ENCODE measurements at regions not wholly inside any gene's neighbourhood (a gene's known extent, or its start where the extent isn't known, plus 50 kb on each side); places are given as distances from the start of the nearest gene placed in this dataset.

DNA sequence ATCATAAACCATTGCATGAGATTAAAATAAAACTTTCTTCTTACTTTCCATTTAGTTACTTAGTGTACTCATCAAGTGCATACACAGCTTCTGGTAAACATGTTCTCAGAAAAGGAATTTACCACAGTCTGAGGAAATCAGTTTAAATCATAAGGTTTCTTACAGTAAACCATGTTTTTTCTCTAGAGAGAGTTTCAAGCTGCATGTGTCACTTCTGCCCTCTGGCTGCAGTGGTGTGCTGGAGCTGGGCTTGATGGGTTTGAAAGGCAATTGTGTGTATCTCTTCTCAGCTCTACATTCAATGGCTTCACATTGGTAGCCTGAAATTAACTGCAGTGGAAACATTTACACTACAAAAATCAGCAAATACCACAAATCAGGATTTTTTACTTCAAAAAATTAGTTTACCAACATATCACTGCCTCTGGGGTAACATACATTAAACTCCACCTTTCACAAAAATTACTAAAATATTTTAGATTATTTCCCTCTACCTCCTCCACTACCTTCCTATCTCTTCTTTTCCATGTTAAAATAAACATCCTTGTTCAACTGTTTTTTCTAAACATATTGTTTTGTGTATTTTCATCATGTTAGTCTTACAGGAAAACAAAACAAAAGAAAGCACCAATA is 414.3 kb downstream of the ANXA1 start:
- DNase-seq = peak; percentile 7

DNA sequence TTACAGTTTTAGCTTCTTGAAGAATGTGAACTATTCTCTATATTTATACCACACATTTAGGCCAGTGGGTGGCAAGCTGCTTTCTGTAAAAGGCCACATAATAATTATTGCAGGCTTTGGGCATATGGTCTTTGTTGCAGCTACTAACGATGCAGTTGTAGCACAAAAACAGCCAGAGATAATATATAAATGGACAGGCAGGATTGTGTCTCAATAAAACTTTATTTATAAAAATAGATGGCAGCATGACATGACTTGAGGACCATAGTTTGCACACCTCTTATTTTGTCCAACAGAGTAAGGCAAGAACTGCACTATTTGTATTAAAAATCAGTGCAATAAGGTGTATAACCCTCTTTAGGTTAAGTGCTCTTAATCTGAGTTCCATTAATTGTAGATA is 415.0 kb downstream of the ANXA1 start:
- DNase-seq = no peak

DNA sequence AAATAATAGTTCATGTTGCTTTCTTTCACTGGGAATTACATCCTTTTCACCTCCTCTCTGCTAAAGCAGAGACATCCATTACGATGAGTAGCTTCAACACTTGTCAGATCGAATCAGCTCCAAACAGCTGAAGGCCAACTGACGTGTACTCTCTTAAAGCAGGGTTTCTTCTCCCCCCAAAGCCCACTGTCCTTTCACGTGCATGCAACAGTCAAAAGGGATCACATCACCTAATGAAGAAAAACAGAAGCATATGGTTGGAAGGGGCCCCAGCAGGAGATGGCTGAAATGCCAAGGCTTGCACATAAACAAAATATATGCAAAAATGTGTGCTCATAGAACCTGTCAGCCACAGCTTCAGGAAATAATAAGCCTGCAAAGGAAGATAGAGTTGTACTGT is 421.6 kb downstream of the ANXA1 start:
- DNase-seq = no peak

DNA sequence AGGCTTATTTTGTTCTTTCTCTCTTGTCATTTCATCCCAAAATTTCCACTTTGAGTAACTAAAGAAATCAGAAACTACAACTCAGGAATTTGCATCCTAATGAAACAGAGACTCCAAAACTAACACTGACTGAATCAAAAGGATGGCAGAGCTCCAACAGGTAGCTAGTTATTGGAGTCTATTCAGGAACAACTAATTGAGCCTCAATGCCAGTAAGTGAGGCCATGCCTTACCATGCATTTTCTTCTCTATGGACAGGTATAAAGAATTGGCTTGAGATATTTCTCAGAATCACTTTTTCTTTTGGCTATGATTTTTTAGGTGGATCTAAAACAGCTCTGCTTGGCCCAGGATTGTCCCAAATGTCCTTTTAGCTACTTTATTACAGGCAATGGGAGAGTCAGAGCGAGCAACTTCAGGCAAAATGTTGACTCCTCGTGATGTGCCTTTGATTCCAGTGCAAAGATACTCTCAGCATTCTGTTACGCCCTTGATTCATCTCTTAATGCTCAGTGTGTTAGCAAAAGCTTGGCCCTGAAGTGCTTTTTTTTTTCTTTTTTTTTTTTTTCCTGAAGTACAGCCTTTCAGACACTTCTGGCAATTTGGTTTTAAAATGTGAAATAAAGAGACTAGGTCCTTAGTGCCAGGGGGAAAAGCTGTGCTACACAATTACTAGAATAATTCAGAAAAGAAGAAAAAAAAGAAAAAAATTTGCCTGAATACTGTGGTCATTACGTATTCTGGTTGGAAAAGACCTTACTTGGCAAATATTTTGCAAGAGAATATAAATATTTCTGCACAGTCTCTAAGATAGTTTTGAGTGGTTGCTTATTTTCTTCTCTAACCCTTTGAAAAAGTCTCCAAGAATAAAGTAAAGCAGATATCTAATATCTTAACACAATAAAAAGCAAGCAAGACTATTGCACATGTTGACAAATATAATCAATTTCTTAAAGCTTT is 423.7 kb downstream of the ANXA1 start:
- no peak for DNase-seq

DNA sequence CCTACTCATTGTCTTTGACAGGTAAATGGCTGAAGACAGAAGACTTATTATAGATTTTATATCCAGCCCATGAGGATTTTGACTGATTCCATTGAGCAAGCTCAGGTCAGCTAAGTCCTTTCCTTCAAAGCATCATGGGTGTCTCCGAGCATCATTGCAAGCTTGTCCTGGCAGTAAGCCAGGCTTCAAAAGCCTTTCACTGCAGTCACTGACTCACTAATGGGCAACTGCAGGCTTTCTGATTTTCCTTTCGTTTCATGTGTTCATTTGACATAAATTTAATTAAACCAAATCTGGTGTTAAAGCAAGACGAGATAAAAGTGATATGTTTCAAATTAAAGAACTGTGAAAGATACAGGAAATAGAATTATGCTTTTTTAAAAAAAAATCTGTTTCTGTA is 426.2 kb downstream of the ANXA1 start:
- DNase-seq = peak; percentile 24

DNA sequence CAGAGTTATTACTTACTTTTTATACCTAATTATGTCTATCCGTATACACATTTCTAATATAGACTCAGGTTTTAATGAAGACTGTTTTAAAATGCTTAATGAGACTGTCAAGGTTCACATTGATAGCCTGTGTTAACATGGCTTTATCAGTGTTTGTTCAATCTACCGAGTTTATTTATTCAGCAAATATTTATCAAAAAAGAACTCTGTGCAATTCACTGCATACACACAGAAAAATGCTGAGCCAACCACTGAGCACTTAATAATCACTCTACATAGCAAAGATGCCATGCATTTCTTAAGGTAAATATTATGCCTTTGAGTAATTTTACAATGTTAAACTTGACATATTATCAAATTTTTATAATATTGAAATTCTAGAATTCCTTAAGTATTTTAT is 428.2 kb downstream of the ANXA1 start:
- no peak for DNase-seq

DNA sequence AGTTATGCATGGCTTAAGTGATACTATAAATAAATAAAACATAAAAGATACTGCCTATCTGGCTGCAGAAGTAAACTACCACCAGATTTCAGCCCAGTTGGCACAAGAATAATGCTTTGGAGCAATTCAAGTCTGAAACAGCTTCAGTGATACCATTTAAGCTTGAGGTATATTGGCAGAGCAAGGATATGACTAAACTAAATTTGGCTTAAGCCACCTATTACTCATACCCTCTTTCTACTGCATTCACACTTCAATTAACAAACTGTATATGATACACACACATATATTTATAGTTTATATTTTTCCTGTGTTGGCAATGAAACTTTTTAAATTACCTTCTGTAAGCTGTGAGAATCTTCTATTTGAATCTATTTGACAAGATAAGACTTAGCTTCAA is 431.9 kb downstream of the ANXA1 start:
- no peak for DNase-seq

DNA sequence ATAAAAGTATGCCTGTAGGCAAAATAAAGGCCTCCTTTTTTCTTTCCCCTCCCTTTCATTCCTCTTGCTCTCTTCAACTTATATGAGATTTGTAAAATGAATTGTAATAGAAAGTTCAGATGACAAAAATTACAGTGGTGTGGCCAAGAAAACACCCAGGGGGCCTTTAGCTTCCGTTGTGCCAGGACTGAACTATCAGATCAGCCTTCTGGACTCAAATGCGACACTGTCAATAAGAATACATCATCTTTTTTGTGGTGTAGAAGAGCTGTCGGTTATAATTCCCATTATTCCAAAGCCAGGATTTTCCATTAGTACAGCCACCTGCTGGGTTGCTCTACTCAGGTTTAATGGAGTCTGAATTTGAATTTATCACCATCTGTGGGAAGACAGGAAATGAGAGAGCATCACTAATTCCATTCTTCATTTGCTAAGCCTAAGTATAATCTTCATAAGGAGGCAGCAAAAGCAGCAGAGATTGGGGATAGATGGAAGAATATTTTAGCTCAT is 443.4 kb downstream of the ANXA1 start:
- no peak for DNase-seq

DNA sequence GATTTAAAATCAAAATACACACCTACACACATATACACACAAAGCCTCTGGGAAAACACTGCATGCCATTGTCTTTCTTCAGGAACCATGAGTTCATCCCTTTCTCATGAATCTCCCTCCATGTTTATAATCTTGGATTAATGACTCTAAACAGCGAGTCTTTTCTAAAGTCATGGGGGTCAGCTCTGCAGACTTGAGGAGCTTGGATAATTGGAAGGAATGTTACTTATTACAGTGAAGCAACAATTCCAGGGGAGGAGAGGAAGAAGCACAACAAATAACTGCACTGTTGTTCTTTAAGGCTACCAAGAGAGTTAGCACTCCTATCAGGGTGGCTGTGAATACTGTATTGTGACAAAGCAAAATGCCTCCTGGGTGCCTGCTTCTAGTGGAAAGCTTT is 444.7 kb downstream of the ANXA1 start:
- no peak for DNase-seq

DNA sequence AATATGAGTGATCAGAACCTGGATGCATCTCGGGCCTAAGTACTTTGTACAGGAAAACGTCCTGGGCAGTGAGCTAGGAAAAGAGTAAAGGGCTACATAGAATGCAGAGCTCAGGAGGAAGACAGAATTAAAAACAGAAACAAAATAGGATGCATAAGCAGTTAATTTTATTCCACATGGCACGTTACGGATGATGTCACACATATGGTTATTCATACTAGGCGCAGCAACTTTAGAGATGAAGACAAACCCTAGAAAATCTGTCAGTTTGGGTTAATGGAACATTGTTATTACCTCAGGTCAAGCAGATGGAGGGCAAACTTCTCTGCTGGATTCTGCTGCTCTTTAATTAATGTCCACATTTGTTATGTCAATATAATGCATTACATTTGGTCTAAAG is 445.4 kb downstream of the ANXA1 start:
- no peak for DNase-seq

DNA sequence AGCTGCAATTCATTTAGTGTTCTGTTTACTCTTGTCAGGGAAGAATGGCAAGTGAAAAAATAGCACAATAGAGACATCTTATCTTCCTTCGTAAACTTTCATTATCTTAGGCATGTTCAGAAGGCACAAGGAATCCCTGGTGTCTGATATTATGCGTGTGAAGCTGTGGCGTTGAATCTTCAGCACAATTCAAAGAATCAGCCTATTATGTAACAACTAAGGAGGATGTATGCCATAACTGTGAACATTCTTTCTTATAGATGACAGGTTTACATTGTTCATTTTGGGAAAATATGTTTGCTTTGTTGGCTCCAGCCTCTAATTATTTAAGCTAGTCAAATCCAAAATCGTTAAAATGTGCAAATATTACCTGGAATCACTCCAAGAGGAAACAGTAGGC is 446.1 kb downstream of the ANXA1 start:
- DNase-seq = no peak

DNA sequence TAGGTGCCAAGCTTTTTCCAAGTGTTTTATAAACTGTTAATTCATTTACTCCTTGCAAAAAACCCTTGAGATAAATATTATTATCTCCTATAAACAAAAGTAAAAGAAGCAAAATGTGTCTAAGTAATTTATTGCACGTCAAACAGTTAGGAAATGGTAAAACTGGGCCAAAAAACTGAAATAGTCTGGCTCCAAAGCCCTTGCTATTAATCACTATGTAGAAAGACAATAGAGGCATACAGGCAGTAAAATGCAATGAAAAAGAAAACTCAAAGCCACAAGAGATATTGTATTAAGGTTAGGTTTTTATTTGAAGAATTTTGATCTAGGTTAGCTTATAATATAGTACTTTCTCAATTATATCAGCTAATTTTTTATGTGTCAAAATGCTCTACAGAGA is 457.7 kb downstream of the ANXA1 start:
- no peak for DNase-seq

DNA sequence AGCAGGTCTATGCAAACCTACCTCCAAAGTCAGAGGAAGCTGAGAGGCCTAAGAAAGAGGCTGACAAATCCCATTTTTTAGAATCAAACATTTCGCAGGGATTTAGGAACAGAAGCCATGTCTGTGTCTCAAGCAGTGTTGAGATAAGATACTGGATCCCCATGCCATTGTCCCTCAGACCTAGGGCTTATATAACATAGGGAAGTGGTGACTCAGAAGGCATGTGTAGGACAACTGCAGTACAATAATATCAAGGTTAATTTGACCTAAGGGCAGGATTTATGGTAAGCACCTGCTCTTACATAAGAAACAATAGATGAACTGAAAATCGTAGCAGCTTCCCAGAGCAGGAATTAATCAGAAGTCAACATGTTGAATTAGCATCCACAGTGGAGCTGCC is 459.4 kb downstream of the ANXA1 start:
- no peak for DNase-seq

DNA sequence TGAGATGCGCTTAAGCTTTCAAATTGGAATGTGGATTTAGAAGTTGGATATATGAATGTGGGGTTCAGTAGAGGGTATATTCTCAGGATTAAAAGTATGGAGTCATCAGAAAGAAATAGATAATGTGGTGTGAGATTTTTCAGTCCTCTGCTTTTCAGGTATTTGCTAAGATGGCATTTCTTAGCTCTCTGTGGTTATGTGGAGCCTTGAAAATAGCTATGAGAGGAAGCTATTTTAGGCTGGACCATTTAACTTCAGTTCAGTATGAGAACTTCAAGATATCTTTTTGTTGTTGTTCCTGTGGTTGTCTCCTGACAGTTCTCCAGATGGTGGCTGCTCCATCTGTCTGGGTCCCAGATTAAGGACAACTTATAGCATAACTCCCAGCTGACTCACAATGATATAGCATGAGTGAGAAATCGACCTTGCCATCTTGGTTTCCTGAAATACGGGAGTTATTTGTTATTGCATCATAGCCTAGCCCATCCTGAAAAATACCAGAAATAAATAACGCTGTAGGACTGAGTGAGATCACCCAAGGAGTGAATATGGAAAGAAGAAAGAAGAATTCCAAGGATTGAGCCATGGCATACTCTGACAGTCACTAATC is 461.5 kb downstream of the ANXA1 start:
- peak; percentile 31 for DNase-seq

DNA sequence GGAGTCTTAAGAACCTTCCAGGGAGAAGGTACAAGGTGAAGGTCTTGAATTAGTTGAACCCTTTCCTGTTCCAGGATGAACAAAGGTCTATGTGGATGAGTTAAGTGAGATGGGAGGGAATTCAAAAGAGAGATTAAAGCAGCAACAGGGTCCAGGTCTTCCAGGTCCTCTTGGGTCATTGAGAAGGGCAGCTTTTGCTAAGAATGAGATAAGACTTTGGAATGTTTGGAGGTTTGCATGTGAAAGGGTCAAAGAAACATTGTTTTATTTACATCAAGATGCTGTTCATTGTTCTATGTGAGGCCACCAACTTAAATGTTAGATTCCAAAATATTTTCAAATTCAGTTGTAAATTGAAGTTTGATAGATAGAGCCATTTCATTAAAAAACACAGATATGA is 463.9 kb downstream of the ANXA1 start:
- DNase-seq = no peak

DNA sequence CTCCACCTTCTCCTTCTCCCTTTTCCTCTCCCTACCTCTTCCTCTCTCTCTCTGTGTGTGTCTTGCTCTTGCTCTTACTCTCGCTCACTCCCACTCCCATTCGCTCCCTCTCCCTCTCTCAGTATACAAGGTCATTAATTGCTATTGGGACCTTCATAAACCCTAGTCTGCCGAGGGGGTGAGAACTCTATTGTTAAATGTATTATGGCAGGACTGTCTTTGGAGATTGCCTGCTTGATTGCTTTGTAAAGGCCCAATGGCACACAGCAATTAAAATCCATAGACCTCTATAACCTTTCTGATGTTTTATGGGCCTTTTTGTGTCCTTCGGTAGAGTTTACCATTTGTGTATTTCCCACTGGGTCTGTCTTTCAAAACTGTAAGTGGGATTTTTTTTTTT is 465.9 kb downstream of the ANXA1 start:
- no peak for DNase-seq

DNA sequence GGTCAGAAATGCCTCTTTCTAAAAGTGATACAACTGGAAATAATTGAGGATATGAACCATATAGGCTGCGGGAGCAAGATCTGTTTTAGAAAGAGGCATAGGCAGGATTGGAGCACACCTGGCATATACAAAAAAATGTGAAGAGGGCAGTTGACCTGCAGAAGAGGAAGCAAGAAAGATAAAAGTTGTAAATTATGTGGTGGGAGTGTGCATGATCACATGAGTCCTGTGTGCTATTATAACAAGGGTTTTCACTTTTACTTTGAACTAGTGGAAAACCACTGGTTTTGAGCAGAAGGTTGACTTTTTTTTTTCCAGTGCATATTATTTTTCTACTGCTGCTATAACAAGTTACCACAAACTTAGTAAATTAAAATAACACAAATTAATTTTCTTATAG is 489.3 kb downstream of the ANXA1 start:
- no peak for DNase-seq

DNA sequence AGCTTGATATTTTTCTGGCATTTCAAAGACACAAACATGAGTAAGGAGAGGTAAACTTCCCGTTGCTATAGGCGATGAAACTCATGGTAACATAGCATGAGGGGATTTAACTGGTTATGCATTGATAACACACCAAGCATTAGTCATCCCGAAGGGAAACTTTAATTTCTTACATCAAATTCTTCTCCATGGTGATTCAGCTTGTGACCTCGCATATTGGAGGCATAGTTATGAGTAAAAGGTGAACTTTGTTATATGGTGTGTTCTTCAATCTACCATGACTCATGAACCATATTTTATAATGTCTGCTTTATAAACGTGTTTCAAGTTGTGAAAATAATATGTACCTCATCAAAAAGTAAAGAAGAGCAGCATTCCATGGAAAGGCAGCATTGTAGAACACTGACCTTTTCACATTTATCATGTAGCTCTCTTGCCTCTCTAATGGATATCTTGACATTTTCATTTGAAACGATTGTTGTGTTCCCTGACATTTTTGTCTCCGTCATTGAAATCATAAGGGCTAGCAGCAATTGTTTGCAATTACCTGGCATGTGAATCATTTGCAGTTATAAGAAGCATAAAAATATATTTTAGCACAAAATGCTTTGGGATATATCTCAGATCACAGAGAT is 491.8 kb downstream of the ANXA1 start:
- peak; percentile 1 for DNase-seq

DNA sequence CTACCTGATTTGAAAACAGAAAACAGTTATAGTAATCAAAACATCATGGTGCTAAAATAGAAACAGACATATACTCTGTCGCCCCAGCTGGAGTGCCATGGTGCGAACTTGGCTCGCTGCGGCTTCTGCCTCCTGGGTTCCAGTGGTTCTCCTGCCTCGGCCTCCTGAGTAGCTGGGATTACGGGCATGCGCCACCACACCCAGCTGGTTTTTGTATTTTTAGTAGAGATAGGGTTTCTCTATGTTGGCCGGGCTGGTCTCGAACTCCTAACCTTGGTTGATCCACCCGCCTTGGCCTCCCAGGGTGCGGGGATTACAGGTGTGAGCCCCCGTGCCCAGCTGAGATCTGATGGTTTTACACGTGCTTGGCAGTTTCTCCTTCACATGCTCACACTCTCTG is 495.9 kb downstream of the ANXA1 start:
- DNase-seq = no peak

DNA sequence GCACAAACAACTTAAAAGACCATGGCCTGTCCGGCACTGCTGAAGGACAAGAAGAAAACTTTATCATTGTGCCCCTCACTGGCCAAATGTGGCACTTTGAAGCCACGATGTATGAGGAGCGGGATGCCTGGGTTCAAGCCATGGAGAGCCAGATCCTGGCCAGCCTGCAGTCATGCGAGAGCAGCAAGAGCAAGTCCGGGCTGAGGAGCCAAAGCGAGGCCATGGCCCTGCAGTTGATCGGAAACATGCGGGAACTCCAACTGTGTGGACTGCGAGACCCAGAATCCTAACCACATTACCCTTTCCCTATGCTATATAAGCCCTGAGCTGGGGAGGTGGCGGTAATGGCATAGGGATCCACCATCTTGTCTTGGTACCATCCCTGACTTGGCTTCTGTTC is 497.9 kb downstream of the ANXA1 start:
- no peak for DNase-seq

DNA sequence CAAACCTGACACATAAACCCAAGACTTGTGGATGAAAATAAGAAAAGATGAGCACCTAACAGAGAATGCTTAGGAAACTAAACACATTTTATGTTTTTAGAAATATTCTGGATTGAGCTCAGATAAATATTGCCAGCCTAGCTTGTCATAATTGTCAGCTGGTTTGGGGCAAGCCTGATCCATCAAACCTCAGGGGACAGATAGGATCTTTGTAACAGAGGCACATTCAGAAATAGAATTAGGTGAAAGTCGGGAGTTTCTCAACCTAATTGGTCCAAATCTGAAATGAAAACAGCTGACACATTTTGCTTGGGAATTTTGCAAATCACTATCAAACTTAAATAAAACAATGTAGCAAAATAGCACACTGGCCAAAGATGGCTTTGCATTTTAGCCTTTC is 503.7 kb downstream of the ANXA1 start:
- no peak for DNase-seq

DNA sequence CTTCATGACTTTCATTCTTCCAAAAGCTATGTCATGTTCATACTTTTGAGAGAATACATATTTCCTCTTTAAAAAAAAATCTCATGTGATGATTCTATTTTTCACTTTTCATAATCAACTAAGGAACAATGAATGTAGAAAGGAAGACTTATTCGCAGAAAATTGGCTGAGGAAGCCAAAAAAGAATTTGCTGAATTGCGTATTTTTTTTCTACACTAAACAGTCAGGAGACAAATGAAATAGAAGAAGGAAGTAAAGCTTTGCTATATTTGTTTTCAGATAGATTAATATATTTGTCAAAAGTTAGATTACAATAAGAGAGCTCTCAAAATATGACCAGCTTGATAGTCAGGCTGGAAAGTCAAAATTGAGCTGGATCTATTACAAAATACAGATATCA is 504.2 kb downstream of the ANXA1 start:
- no peak for DNase-seq

DNA sequence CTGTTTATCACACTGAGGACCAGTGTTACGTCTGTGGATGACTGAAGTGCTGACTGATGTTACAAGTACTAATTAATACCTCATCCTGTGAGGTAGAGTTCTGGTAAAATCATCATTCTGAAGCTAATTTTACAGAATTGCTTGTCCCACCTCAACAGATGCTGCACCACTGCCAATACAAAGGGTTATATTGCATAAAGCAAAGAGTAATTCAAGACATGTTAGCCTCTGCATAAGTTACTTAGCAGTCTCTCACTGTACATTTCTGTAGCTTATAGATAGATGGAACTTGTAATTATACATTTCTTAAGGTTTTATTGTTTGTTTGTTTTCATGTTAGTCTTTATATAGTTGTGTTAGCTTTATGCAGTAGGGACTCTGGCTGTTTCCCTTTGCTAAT is 513.6 kb downstream of the ANXA1 start:
- no peak for DNase-seq
